Liver (tissue), 8 donors: ENCODE measurements at regions not wholly inside any gene's neighbourhood (a gene's known extent, or its start where the extent isn't known, plus 50 kb on each side); places are given as distances from the start of the nearest gene placed in this dataset.

ENCODE experiments used
- DNase-seq: peaks from one replicate; pipeline ENCODE4 v3.0.0-alpha.2; 2017; ENCODE audit warnings: low spot score
- H3K27ac ChIP-seq, 2 donors: one replicate each; pipeline ENCODE4 v1.7.0; 2013; ENCODE audit warnings: inconsistent platforms in 2 of 2, low read length in 2 of 2, control low read depth in 1 of 2, low read depth in 1 of 2, mild to moderate bottlenecking in 1 of 2
- H3K27me3 ChIP-seq, 4 donors: one replicate each; pipeline versions ENCODE4 v1.6.1 to v1.7.0; 2013; ENCODE audit warnings: low read length in 3 of 4, inconsistent platforms in 1 of 4, mild to moderate bottlenecking in 1 of 4, moderate library complexity in 1 of 4; ENCODE audit not compliant: control insufficient read depth in 4 of 4, insufficient read depth in 4 of 4
- H3K36me3 ChIP-seq, 4 donors: one replicate each; pipeline versions ENCODE4 v1.6.1 to v1.7.0; 2013; ENCODE audit warnings: low read length in 3 of 4, mild to moderate bottlenecking in 3 of 4, low read depth in 1 of 4, moderate library complexity in 1 of 4; ENCODE audit not compliant: control insufficient read depth in 4 of 4, insufficient read depth in 3 of 4
- H3K4me1 ChIP-seq, 4 donors: one replicate each; pipeline versions ENCODE4 v1.6.1 to v1.7.0; 2013; ENCODE audit warnings: low read length in 3 of 4, mild to moderate bottlenecking in 3 of 4, moderate library complexity in 1 of 4; ENCODE audit not compliant: control insufficient read depth in 4 of 4, insufficient read depth in 4 of 4
- H3K4me3 ChIP-seq, 3 donors: one replicate each; pipeline versions ENCODE4 v1.6.1 to v1.7.0; 2013; ENCODE audit warnings: low read length in 3 of 3, control low read depth in 1 of 3, low read depth in 1 of 3, mild to moderate bottlenecking in 1 of 3
- H3K9ac ChIP-seq, 2 donors: one replicate each; pipeline ENCODE4 v1.7.0; 2013; ENCODE audit warnings: low read length in 2 of 2, mild to moderate bottlenecking in 2 of 2, moderate library complexity in 2 of 2, control low read depth in 1 of 2, low read depth in 1 of 2
- H3K9me3 ChIP-seq, 4 donors: one replicate each; pipeline versions ENCODE4 v1.6.1 to v1.7.0; 2013; ENCODE audit warnings: low read length in 3 of 4; ENCODE audit not compliant: control insufficient read depth in 4 of 4
- EGR1 ChIP-seq, 2 donors: IDR thresholded peaks; 2 replicates each; pipeline ENCODE4 v1.6.1; 2016 to 2018; ENCODE audit warnings: antibody characterized with exemption in 2 of 2, low read depth in 2 of 2
- FOXA1 ChIP-seq: IDR thresholded peaks from 2 replicates; pipeline ENCODE4 v1.6.1; 2016; ENCODE audit warnings: antibody characterized with exemption
- FOXA2 ChIP-seq: IDR thresholded peaks from 2 replicates; pipeline ENCODE4 v1.6.1; 2016; ENCODE audit warnings: antibody characterized with exemption
- GABPA ChIP-seq, 2 donors: IDR thresholded peaks in 1 of 2; conservative IDR thresholded peaks in 1 of 2; 2 replicates each; pipeline ENCODE4 v1.6.1; 2016; ENCODE audit warnings: antibody characterized with exemption in 2 of 2, mild to moderate bottlenecking in 1 of 2, moderate library complexity in 1 of 2
- HNF4A ChIP-seq, 2 donors: conservative IDR thresholded peaks; 2 replicates each; pipeline ENCODE4 v1.6.1; 2016; ENCODE audit warnings: antibody characterized with exemption in 2 of 2, mild to moderate bottlenecking in 2 of 2
- HNF4G ChIP-seq: IDR thresholded peaks from 2 replicates; pipeline ENCODE4 v1.6.1; 2016; ENCODE audit warnings: antibody characterized with exemption
- JUND ChIP-seq, 2 donors: IDR thresholded peaks; 2 replicates each; pipeline ENCODE4 v1.6.1; 2016; ENCODE audit warnings: antibody characterized with exemption in 2 of 2
- NR2F2 ChIP-seq: IDR thresholded peaks from 2 replicates; pipeline ENCODE4 v1.6.1; 2016; ENCODE audit warnings: antibody characterized with exemption
- RAD21 ChIP-seq, 2 donors: IDR thresholded peaks; 2 replicates each; pipeline ENCODE4 v1.6.1; 2016; ENCODE audit warnings: antibody characterized with exemption in 2 of 2, mild to moderate bottlenecking in 2 of 2
- RXRA ChIP-seq, 2 donors: IDR thresholded peaks; 2 replicates each; pipeline ENCODE4 v1.6.1; 2017 to 2018; ENCODE audit warnings: antibody characterized with exemption in 2 of 2, mild to moderate bottlenecking in 1 of 2
- SP1 ChIP-seq: IDR thresholded peaks from 2 replicates; pipeline ENCODE4 v1.6.1; 2018; ENCODE audit warnings: antibody characterized with exemption, mild to moderate bottlenecking
- TAF1 ChIP-seq: conservative IDR thresholded peaks from 2 replicates; pipeline ENCODE4 v1.6.1; 2016; ENCODE audit warnings: antibody characterized with exemption, mild to moderate bottlenecking
- YY1 ChIP-seq: IDR thresholded peaks from 2 replicates; pipeline ENCODE4 v1.6.1; 2016; ENCODE audit warnings: antibody characterized with exemption, mild to moderate bottlenecking
- WGBS: extraction: QIAGEN DNeasy Blood & Tissue Kit; methylation state at CpG from one replicate; pipeline ENCODE4 v1.1.7; 2013; 5-methylcytosine and 5-hydroxymethylcytosine counted together
- TF ChIP-seq, protein P1 (sequence below): IDR thresholded peaks from 2 replicates; pipeline ENCODE4 v1.6.1; 2016; ENCODE audit warnings: antibody characterized with exemption
- TF ChIP-seq, protein P2 (sequence below): IDR thresholded peaks from 2 replicates; pipeline ENCODE4 v1.6.1; 2016; ENCODE audit warnings: antibody characterized with exemption
- TF ChIP-seq, protein P3 (sequence below): fragments of 150-350 bp; IDR thresholded peaks from 2 replicates; pipeline ENCODE4 v1.5.1; 2017; ENCODE audit warnings: improper control_type of control experiment, low read depth, low read length; ENCODE audit not compliant: missing input control
- TF ChIP-seq, protein P4 (sequence below): IDR thresholded peaks from 2 replicates; pipeline ENCODE4 v1.6.1; 2016; ENCODE audit warnings: antibody characterized with exemption
- TF ChIP-seq, protein P5 (sequence below): IDR thresholded peaks from 2 replicates; pipeline ENCODE4 v1.6.1; 2016; ENCODE audit warnings: antibody characterized with exemption, mild to moderate bottlenecking
- donor health status: healthy.
- donor health status: healthy.
- donor health status: healthy.
- donor health status: healthy.
- donor health status: healthy.

DNA sequence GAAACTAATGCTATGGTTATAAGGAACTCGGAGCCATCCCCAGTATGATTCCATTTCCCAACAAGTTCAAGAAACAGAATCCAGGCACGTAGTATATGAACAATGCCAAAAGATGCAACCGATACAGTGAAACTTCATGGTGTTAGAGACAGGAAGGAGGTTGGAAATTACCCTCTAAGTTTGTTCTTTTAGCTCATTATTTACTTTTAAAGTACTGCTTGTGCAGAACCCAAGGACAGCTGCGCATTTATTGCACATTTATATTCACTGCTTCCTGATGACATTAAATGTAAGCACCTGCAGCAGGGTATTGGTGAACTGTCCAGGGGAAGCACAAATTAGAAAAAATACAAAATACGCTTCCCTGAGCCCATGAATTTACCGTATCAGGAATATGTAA is 63.0 kb upstream of the CYP1B1 start:
- Histone ChIP-seq H3K27ac (no peak overlapping the region), H3K9me3 (no peaks in the 10 kb centered on the region), H3K4me1 (no peaks in the 10 kb centered on the region), H3K9ac (no peak overlapping the region), H3K27me3 (no peaks in the 10 kb centered on the region), H3K36me3 (no peaks in the 10 kb centered on the region), H3K4me3 (no peak overlapping the region)
- no peak for TF ChIP-seq NR2F2
- no peak for TF ChIP-seq GABPA (IDR thresholded peaks at IDR 0.05 in 1 of 2, conservative IDR thresholded peaks at IDR 0.05 in 1 of 2)
- no peak for TF ChIP-seq RXRA (IDR thresholded peaks at IDR 0.05)
- TF ChIP-seq, protein P1, sequence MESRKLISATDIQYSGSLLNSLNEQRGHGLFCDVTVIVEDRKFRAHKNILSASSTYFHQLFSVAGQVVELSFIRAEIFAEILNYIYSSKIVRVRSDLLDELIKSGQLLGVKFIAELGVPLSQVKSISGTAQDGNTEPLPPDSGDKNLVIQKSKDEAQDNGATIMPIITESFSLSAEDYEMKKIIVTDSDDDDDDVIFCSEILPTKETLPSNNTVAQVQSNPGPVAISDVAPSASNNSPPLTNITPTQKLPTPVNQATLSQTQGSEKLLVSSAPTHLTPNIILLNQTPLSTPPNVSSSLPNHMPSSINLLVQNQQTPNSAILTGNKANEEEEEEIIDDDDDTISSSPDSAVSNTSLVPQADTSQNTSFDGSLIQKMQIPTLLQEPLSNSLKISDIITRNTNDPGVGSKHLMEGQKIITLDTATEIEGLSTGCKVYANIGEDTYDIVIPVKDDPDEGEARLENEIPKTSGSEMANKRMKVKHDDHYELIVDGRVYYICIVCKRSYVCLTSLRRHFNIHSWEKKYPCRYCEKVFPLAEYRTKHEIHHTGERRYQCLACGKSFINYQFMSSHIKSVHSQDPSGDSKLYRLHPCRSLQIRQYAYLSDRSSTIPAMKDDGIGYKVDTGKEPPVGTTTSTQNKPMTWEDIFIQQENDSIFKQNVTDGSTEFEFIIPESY = no peak
- no peak for TF ChIP-seq RAD21 (IDR thresholded peaks at IDR 0.05)
- TF ChIP-seq TAF1 = no peak
- no peak for TF ChIP-seq FOXA2
- no peak for TF ChIP-seq SP1
- TF ChIP-seq, protein P2, sequence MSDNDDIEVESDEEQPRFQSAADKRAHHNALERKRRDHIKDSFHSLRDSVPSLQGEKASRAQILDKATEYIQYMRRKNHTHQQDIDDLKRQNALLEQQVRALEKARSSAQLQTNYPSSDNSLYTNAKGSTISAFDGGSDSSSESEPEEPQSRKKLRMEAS = no peak
- TF ChIP-seq EGR1 (IDR thresholded peaks at IDR 0.05; ENCODE audit: low read depth in 2 of 2) = no peak
- TF ChIP-seq, protein P3, sequence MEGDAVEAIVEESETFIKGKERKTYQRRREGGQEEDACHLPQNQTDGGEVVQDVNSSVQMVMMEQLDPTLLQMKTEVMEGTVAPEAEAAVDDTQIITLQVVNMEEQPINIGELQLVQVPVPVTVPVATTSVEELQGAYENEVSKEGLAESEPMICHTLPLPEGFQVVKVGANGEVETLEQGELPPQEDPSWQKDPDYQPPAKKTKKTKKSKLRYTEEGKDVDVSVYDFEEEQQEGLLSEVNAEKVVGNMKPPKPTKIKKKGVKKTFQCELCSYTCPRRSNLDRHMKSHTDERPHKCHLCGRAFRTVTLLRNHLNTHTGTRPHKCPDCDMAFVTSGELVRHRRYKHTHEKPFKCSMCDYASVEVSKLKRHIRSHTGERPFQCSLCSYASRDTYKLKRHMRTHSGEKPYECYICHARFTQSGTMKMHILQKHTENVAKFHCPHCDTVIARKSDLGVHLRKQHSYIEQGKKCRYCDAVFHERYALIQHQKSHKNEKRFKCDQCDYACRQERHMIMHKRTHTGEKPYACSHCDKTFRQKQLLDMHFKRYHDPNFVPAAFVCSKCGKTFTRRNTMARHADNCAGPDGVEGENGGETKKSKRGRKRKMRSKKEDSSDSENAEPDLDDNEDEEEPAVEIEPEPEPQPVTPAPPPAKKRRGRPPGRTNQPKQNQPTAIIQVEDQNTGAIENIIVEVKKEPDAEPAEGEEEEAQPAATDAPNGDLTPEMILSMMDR = no peak
- TF ChIP-seq JUND (IDR thresholded peaks at IDR 0.05) = no peak
- TF ChIP-seq, protein P4, sequence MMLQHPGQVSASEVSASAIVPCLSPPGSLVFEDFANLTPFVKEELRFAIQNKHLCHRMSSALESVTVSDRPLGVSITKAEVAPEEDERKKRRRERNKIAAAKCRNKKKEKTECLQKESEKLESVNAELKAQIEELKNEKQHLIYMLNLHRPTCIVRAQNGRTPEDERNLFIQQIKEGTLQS = no peak
- no peak for TF ChIP-seq YY1
- TF ChIP-seq, protein P5, sequence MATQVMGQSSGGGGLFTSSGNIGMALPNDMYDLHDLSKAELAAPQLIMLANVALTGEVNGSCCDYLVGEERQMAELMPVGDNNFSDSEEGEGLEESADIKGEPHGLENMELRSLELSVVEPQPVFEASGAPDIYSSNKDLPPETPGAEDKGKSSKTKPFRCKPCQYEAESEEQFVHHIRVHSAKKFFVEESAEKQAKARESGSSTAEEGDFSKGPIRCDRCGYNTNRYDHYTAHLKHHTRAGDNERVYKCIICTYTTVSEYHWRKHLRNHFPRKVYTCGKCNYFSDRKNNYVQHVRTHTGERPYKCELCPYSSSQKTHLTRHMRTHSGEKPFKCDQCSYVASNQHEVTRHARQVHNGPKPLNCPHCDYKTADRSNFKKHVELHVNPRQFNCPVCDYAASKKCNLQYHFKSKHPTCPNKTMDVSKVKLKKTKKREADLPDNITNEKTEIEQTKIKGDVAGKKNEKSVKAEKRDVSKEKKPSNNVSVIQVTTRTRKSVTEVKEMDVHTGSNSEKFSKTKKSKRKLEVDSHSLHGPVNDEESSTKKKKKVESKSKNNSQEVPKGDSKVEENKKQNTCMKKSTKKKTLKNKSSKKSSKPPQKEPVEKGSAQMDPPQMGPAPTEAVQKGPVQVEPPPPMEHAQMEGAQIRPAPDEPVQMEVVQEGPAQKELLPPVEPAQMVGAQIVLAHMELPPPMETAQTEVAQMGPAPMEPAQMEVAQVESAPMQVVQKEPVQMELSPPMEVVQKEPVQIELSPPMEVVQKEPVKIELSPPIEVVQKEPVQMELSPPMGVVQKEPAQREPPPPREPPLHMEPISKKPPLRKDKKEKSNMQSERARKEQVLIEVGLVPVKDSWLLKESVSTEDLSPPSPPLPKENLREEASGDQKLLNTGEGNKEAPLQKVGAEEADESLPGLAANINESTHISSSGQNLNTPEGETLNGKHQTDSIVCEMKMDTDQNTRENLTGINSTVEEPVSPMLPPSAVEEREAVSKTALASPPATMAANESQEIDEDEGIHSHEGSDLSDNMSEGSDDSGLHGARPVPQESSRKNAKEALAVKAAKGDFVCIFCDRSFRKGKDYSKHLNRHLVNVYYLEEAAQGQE = no peak
- TF ChIP-seq HNF4A (conservative IDR thresholded peaks at IDR 0.05) = no peak
- no peak for TF ChIP-seq HNF4G
- no peak for TF ChIP-seq FOXA1
- DNase-seq = no peak
- WGBS = 81% methylated on average over 6 of the region's 6 CpGs
